ENCODE measurements at regions not wholly inside any gene's neighbourhood (a gene's known extent, or its start where the extent isn't known, plus 50 kb on each side); places are given as distances from the start of the nearest gene placed in this dataset.

- TF ChIP-seq, protein P1, sequence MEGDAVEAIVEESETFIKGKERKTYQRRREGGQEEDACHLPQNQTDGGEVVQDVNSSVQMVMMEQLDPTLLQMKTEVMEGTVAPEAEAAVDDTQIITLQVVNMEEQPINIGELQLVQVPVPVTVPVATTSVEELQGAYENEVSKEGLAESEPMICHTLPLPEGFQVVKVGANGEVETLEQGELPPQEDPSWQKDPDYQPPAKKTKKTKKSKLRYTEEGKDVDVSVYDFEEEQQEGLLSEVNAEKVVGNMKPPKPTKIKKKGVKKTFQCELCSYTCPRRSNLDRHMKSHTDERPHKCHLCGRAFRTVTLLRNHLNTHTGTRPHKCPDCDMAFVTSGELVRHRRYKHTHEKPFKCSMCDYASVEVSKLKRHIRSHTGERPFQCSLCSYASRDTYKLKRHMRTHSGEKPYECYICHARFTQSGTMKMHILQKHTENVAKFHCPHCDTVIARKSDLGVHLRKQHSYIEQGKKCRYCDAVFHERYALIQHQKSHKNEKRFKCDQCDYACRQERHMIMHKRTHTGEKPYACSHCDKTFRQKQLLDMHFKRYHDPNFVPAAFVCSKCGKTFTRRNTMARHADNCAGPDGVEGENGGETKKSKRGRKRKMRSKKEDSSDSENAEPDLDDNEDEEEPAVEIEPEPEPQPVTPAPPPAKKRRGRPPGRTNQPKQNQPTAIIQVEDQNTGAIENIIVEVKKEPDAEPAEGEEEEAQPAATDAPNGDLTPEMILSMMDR (IDR thresholded peaks at IDR 0.05), result no peak
- TF ChIP-seq POLR2AphosphoS5 (IDR thresholded peaks at IDR 0.05), result no peak
- no peak for TF ChIP-seq POLR2A (IDR thresholded peaks at IDR 0.05)
- TF ChIP-seq EP300 (IDR thresholded peaks at IDR 0.05), result no peak
Measured at GRCh38 chr5:161086461-161086860, 234.4 kb upstream of the ATP10B start.

Measured in gastroesophageal sphincter (tissue), 3 donors.